HG02885 (cell line): ENCODE measurements at regions not wholly inside any gene's neighbourhood (a gene's known extent, or its start where the extent isn't known, plus 50 kb on each side); places are given as distances from the start of the nearest gene placed in this dataset.

ENCODE experiments used
- ATAC-seq: cut with Tn5 transposase; IDR thresholded peaks from one replicate; pipeline ENCODE4 v1.9.1; 2021; ENCODE audit warnings: mild to moderate bottlenecking; ENCODE audit not compliant: unreplicated experiment, poor library complexity

GRCh38 chr11:31870609-31871309 is 59.6 kb upstream of the PAX6 start:
- peak; percentile 69 for ATAC-seq

GRCh38 chr11:31869986-31870385 is 58.9 kb upstream of the PAX6 start:
- no peak for ATAC-seq

GRCh38 chr11:31865606-31866300 is 54.6 kb upstream of the PAX6 start:
- no peak for ATAC-seq

GRCh38 chr11:31863170-31863832 is 52.2 kb upstream of the PAX6 start:
- no peak for ATAC-seq

GRCh38 chr11:31861011-31861410 is 49.9 kb upstream of the PAX6 start:
- no peak for ATAC-seq
